HG02571 (cell line): ENCODE measurements at regions not wholly inside any gene's neighbourhood (a gene's known extent, or its start where the extent isn't known, plus 50 kb on each side); places are given as distances from the start of the nearest gene placed in this dataset.

Experiments used
- ATAC-seq: cut with Tn5 transposase; IDR thresholded peaks from one replicate; pipeline ENCODE4 v1.9.1; 2021; ENCODE audit warnings: mild to moderate bottlenecking, moderate library complexity; ENCODE audit not compliant: unreplicated experiment

DNA sequence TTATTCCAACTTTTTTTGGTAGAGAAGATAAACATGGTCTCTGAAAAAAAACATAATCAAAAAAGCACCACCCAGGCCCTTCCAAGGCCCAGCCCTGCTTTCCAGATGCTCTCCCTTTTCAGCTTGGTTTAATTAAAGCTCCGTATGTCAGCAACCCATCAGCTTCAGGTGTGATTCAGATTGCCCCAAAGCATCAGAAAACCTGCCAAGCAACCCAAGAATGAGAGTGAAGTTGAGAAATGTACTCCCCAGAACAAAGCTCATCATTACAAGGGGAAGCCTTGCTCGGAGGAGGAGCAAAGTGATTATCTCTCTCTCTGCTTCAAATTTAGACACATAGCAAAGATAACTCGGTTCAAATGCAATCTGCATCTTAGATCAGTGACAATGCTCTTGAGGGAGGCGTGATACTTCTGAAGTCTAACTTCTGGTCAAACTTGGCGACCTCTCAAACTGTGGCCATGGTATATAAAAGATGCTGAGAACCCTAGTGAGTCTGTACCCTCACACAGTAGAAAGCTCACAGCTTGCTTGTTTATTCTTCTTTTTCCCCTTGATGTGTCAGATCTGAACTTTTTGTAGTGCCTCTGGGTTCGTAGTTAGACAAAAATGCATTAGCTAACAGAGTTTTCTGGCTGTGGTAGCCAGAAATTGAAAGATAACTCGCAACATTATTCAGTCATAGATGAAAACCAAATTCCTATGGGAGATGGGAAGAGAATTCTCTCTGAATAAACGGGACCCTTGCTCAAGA is 63.3 kb upstream of the ZC3H11B start:
- ATAC-seq, result no peak

DNA sequence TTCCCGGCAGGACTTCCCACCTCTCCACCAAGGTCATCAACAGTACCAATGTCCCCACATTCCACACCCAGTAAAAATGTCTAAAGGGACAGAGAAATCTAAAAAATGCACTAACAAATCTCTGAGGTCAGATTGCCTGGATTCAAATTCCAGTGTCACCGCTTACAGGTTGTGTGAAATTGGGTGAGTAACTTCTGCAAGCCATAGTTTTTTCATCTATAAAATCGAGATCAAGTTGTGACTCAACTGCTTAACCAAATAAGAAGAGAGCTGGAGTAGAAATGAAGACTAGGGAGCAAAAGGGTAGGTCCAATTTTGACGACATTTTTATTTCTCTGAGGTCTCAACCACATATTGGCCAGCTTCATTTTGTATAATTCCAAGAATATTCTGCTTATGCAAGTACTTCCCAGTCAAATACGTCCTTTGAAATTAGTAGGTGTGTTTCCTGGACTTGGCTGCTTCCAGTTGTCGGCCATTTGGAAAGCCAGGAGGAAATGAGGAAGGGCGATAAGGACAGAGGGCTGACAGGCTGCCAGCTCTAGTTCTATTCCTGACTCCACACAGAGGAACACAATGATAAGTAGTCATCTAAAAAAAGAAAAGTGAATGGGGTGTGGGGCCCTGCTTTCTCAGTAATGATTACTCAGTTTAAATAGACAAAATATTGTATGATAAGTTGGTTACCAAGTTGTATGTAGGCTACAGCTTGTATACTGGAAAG is 57.7 kb upstream of the ZC3H11B start:
- no peak for ATAC-seq

DNA sequence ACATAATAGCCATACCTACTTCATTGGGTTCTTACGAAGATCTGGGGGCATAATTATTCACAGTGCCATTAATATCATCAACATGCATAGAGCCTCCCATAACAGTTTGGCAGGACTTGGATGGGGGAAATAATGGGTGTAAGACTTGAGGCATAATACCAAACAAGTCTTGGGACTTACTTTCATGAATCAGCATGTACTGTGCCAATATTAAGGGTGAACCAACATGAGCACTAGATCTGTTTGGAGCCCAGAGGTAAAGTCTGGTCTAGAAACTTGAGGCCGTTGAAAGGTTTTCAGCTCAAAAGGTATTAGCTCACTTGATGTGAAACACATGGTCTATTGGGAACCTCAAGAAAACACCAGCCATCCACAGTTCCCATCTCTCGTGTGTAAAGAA is 56.7 kb upstream of the ZC3H11B start:
- ATAC-seq, result no peak

DNA sequence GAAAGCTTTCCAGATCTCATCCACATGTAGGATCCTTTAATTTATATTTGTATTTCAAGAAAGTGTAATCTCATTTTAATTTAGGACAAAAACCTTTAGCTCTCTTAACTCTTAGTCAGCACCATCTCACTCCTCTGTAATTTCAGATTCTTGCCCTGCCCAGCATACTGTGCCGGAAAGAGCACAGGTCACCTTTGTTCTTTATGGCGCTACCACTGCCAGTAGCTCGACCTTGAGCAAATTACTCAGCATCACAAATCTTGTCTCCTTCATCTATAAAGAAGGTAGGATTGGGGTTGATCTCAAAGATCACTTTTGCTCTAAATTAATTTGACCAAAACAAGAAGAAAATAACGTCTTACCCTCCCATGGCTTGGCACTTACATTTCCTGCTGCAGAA is 56.1 kb upstream of the ZC3H11B start:
- no peak for ATAC-seq

DNA sequence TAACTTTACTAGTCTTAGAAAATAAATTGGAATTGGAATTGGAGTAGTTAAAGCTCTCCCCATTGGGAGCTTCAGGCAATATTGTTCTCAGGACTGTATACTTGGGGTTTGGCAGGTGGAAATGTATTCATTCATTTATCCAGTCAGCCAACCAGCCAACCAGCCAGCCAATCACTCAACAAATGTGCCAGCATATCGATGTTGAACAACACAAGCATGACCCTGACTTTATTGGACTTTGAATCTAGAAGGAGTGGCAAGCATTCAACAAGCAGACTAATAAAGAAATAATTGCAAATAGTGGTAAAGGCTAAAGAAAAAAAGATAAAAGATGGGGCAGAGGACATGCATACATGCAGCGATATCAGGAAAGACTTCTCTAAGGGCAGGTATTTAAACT is 55.5 kb upstream of the ZC3H11B start:
- ATAC-seq, result no peak

DNA sequence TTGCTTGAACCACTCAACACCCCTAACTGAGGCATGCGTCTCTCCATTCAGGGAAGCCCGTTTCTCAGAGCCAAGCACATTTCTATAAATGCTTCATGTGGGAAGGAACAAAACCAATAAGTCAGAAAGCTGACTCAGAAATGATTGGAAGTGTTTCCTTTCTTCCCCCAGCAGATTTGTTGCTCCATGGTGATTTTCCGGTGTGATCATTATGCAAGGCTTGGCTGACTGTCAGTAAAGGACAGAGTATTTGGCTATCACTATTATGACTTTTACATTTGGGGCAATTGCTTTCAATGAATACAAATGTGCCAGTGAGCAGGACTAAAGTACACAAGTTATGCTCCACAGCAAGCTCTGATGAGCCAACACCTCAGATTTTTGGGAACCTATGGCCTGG is 53.3 kb upstream of the ZC3H11B start:
- no peak for ATAC-seq

DNA sequence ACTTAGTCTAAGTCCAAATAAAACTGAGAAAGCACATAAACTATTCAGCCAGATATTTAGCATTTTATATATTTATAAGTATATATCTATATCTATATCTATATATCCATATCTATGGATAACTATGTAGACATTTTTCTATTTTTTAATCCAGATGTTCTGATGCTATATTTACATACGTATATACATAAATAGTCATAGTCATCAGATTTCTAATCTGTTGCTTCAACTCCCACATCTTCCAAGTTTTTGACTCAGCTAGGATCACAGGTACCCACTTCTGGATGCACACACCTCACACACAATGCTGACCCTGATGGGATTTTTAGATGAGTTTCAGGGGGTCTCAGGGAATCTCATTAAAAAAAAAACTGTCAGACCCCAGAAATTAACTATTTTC is 52.2 kb upstream of the ZC3H11B start:
- no peak for ATAC-seq

DNA sequence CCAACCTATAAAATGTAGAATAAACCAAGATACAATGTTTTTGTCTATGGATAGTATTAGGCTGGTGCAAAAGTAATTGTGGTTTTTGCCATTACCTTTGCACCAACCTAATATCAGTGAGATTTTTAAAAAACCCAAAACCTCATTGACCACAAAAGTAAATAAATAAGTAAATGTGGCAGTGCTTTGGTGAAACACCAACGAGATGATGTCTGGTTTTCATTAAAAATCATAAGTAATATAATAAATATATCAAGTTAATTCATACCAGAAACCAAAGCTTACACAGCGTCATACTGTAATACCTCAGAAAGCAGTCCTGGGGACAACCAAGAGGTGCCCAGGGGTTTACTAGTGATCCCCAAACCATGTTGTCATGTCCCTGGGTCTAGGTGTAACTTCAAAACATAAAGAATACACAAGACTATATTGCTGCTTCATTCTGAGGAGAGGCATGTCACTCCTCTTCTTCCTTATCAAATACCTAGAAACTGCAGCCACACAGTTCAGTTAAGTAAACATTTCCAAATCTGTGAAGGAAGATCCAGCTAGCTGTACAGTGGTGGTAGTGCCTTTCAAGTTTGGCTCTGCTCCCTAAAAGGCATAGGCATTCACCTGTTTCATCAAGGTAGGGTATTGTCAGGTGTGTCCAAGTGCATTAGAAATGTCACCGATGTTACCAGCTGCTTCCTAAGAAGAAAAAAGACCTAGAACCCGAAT is 51.6 kb upstream of the ZC3H11B start:
- ATAC-seq, result no peak
